GM06990 (cell line): ENCODE measurements at regions not wholly inside any gene's neighbourhood (a gene's known extent, or its start where the extent isn't known, plus 50 kb on each side); places are given as distances from the start of the nearest gene placed in this dataset.

Source experiments
- DNase-seq: peaks from one replicate; pipeline ENCODE4 v3.0.0-alpha.2; 2011; ENCODE audit not compliant: insufficient read length; ENCODE audit errors: extremely low read depth
- H3K27me3 ChIP-seq: replicated peaks from 2 replicates; pipeline ENCODE4 v1.6.0; 2011; ENCODE audit warnings: low read length; ENCODE audit not compliant: control insufficient read depth, insufficient read depth
- H3K36me3 ChIP-seq: 2 replicates; pipeline ENCODE4 v1.5.1; 2011; ENCODE audit warnings: low read length; ENCODE audit not compliant: control insufficient read depth, insufficient read depth
- H3K4me3 ChIP-seq: replicated peaks from 2 replicates; pipeline ENCODE4 v1.5.1; 2011; ENCODE audit warnings: low read depth, mild to moderate bottlenecking, control low read depth, low read length
- TF ChIP-seq, protein P1 (sequence below): IDR thresholded peaks from 2 replicates; pipeline ENCODE4 v1.5.1; 2011; ENCODE audit warnings: low read length, control low read depth, mild to moderate bottlenecking, inconsistent platforms; ENCODE audit not compliant: insufficient read depth, poor library complexity, severe bottlenecking

GRCh38 chr5:92525131-92525530, 1055.9 kb downstream of the NR2F1-AS1 start:
- Histone ChIP-seq H3K27me3 (no peaks in the 10 kb centered on the region), H3K4me3 (no peak overlapping the region), H3K36me3 (no peaks in the 10 kb centered on the region)
- TF ChIP-seq, protein P1, sequence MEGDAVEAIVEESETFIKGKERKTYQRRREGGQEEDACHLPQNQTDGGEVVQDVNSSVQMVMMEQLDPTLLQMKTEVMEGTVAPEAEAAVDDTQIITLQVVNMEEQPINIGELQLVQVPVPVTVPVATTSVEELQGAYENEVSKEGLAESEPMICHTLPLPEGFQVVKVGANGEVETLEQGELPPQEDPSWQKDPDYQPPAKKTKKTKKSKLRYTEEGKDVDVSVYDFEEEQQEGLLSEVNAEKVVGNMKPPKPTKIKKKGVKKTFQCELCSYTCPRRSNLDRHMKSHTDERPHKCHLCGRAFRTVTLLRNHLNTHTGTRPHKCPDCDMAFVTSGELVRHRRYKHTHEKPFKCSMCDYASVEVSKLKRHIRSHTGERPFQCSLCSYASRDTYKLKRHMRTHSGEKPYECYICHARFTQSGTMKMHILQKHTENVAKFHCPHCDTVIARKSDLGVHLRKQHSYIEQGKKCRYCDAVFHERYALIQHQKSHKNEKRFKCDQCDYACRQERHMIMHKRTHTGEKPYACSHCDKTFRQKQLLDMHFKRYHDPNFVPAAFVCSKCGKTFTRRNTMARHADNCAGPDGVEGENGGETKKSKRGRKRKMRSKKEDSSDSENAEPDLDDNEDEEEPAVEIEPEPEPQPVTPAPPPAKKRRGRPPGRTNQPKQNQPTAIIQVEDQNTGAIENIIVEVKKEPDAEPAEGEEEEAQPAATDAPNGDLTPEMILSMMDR: no peak
- DNase-seq: no peak

DNA sequence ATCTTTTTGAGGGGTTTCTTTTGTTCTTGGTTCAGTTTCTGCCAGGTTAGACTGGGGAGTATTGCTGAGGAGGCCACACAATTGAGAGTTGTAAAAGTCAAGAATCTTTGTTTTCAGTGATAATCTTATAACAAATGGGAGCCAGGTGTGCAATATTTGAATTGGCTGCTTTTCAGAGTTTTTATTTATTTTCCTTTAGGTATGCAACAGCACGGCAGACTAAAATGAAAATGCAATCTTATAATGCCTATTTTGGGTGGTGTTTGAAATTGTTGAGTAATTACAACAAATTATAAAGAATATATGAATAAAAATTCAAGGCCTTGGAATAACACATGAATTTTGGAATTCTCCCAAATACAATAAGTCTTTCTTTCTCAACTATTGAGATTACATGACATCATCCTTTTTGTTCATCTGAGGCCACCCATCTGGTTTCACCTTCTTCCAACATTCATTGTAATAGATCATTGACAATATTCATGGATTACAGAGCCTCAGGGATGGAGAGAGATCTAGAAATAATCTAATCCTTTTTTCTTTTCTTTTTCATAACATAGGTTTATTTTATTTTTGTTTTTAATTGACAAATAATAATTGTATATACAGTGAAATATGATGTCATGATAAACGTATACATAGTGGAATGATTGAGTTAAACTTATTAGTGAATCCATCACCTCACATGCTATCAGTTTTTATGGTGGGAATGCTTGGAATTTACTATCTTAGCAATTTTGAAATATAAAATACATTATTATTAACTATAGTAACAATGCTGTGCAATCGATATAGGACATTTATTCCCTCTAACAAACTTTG, 1061.0 kb downstream of the NR2F1-AS1 start:
- Histone ChIP-seq H3K36me3 (no peaks in the 10 kb centered on the region), H3K27me3 (no peaks in the 10 kb centered on the region), H3K4me3 (no peak overlapping the region)
- TF ChIP-seq, protein P1: no peak
- DNase-seq: no peak

DNA sequence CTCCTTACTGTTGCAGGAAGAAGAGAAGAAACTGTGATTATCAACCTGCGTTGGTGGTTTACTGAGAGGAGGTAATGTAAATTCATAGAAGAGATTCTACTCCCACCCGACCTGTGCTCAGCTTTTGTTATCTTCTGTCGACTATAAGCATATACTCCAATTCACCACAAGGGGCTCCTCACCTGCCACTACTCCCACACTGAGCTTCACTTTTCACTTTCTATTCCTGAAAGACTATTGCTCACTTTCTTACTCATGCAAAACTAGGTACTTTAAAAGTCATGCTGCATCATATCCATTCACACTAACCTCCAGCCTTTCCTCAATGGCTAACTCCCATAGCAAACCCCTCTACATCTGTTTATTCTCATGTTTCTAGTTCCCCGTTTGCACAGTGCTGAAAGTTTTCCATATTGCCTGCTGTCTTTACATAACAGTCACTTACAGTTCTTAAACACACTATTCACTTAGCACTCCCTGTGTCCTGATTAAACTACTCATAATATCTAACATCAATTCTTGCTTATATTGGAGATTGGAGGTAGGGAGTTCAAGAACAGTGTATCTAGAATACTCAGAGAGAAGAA, 1062.6 kb downstream of the NR2F1-AS1 start:
- no peak for DNase-seq
- Histone ChIP-seq H3K27me3 (no peaks in the 10 kb centered on the region), H3K36me3 (no peaks in the 10 kb centered on the region), H3K4me3 (no peak overlapping the region)
- TF ChIP-seq, protein P1: peak; percentile 73

- no peak for DNase-seq
- TF ChIP-seq, protein P1: no peak
- Histone ChIP-seq H3K27me3 (no peaks in the 10 kb centered on the region), H3K36me3 (no peaks in the 10 kb centered on the region), H3K4me3 (no peak overlapping the region)
These were observed 1066.1 kb downstream of the NR2F1-AS1 start for GRCh38 chr5:92514896-92515295.

DNA sequence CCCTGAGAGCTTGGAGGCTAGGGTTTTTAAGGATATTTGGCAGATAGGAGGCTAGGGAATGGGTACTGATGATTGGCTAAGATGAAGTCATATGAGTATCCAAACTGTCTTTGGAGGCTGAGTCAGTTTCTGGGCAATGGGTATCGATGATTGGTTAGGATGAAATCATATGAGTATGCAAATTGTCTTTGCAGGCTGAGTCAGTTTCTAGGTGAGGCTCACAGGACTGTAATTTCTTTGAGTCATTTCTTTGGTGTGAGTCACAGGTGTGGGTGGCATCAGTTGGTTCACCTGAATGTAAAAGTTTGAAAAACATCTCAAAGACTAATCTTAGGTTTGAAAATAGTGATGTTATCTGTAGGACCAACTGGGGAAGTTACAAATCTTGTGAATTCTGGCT, 1068.0 kb downstream of the NR2F1-AS1 start:
- no peaks in the 10 kb centered on the region for H3K27me3 ChIP-seq
- no peak overlapping the region for H3K4me3 ChIP-seq
- H3K36me3 ChIP-seq: no peaks in the 10 kb centered on the region
- no peak for DNase-seq
- TF ChIP-seq, protein P1: no peak
